ENCODE measurements at regions not wholly inside any gene's neighbourhood (a gene's known extent, or its start where the extent isn't known, plus 50 kb on each side); places are given as distances from the start of the nearest gene placed in this dataset.
A peak's percentile ranks its signal among the peaks of the same experiment; 100 is the strongest.

DNA sequence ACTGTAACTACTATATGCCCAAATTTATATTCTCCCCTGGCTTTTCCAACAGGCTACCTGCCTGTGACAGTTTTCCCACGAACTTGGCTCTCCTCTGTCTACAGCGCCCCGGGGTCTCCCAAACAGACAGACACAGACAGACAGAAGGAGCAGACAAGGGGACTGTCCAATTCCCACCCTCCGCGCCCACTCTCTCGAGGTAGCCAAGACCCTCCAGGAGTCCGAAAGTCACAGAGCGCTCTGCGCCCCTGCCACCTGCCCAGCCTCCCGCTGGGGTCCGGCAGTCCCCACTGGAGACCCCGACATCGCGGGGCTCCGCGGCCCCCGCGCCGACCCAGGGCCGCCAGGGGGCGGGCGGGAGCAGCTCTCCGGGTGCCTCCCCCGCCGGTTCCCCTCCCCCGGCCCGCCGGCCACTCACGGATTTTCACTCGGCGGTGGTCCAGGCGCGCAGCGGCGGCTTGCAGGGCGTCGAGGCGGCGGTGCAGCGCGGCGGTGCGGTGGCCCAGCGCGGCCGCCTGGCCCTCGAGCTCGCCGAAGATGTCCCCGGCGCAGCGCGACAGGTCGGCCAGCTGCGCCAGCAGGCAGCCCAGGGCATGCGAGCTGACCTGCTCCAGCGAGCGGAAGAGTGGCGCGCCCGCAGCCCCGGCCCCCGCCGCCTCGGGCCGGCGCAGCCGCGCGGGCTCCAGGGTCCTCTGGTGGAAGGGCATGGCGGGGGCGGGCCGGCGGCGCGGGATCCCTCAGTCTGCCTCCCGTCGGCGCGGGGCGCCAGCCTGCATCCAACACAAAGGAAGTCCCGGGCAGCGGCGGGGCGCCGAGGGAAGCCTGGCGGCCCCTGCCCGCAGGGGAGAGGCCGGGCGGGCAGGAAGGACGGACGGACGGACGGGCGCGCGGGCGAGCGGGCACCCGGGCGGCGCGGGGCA is 81.3 kb upstream of the CCDC28A start:
- peak; percentile 8 for DNase-seq (ENCODE audit: low read depth, low spot score)

DNA sequence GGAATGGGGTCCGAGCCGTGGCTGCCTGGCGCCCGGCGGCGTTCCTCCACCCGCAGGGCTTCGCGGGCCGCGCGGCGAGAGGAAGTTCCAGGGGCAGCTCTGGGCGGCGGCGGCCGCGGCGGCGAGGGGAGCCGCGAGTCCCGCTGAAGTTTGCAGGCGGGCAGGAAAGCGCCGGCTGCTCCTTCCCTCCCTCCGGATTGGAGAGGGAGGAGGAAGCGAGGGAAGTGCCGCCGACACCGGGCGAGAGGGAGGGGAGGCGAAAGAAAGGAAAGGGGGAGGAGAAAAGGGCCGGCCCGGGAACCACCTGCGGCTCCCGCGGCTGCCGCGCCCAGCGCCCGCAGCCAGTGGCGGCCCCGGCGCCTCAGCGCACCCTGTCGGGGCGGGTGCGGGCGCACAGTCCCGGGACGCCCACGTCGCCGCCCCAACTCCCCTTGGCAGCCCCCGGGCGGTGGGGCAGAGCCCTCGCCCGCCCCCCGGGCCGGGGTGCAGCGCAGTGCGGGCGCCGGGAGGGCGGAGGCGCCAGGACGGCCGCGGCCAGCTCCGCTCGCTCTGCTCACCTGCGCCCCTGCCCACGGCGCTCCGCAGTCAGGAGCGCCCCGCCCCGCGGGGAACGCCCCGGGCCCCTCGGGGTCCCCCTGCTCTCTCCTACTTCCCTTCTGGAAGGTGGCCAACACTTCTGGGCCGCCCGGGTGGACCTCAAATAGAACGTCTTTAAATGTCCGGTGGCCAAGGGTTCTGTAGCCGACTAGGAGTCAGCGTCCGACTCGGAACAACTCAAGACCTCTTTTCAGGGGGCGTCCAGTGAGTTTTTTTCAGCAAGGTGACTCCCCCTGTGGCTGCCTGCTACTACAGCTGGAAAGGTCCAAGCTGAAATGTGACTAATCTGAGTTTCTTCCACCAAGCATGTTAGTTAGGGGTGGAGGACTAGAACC is 80.3 kb upstream of the CCDC28A start:
- no peak for DNase-seq (ENCODE audit: low read depth, low spot score)

DNA sequence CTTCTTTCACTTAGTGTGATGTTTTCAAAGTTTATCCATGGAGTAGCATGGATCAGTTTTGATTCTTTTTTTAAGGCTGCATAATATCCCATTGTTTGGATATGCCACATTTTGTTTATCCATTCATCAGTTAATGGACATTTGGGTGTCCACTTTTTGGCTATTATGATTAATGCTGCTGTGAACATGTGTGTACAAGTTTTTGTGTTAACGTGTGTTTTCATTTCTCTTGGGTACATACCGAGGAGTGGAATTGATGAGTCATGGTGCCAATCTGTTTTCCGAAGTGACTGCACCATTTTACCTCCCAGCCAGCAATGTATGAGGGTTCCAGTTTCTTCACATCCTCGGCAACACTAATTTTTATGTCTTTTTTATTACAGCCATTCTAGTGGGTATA is 78.4 kb upstream of the CCDC28A start:
- DNase-seq (ENCODE audit: low read depth, low spot score) = no peak

DNA sequence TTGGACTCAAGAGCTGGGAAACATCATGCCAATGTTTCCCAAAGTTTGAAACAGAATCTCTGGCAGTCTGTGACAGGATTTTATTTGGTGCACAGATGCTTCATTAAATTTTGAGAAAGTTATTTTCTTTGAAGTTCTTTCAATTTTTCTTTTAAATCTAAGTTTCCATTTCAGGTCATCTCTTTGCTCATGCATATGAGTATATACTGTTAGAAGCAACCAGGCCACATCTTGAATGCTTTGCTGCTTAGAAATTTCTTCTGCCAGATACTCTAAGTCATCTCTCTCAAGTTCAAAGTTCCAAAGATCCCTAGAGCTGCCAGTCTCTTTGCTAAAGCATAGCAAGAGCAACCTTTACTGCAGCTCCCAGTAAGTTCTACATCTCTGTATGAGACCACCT is 59.1 kb upstream of the CCDC28A start:
- no peak for DNase-seq (ENCODE audit: low read depth, low spot score)

- no peak for DNase-seq (ENCODE audit: low read depth, low spot score)
These were observed 57.6 kb upstream of the CCDC28A start for GRCh38 chr6:138716013-138716412.

GRCh38 chr6:138716971-138717665 is 56.5 kb upstream of the CCDC28A start:
- no peak for DNase-seq (ENCODE audit: low read depth, low spot score)

DNA sequence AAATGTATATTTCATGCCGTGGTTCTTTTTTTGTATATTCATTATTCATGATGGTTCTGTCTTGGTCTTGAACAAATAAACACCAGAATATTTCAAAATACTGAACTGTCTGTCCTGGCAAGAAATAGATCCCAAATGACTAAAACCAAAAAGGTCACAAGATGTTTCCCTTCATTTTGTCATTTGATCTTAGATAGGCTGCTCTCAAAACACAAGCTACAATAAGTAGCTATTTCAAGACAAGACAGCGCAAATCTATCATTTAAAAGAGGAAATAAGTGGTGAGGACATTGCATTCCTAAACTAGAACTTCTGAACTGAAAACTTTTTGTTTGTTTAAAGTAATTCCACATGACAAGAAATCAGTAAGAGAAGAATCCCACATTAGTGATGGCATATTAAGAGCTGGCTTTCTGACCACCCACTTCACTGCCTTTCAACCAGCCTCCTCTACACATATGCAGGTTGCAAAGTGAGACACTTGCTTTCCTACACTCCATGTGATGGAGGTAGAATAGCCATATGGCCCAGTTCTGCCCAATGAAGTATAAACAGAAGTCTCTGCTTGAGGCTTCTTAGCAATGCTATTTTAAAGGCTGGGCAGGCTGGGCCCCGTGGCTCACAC is 54.4 kb upstream of the CCDC28A start:
- no peak for DNase-seq (ENCODE audit: low read depth, low spot score)

- DNase-seq (ENCODE audit: low read depth, low spot score) = no peak
These were observed 53.8 kb upstream of the CCDC28A start for GRCh38 chr6:138719744-138720143.

- no peak for DNase-seq (ENCODE audit: low read depth, low spot score)
These were observed 50.9 kb upstream of the CCDC28A start for GRCh38 chr6:138722425-138723371.
